ENCODE measurements at regions not wholly inside any gene's neighbourhood (a gene's known extent, or its start where the extent isn't known, plus 50 kb on each side); places are given as distances from the start of the nearest gene placed in this dataset.

- TF ChIP-seq POLR2A (IDR thresholded peaks at IDR 0.05) (no peak), CTCF (IDR thresholded peaks at IDR 0.05) (no peak)
These were observed 50.8 kb upstream of the CREB5 start for GRCh38 chr7:28361551-28361950.

GRCh38 chr7:28362182-28362581 is 50.1 kb upstream of the CREB5 start:
- no peak for TF ChIP-seq CTCF (IDR thresholded peaks at IDR 0.05)
- no peak for TF ChIP-seq POLR2A (IDR thresholded peaks at IDR 0.05)
- no peak overlapping the region for H3K4me3 ChIP-seq
- H3K36me3 ChIP-seq = no peaks in the 10 kb centered on the region
- H3K27ac ChIP-seq = no peak overlapping the region
- H3K27me3 ChIP-seq = no peaks in the 10 kb centered on the region
- no peak for DNase-seq
- no peaks in the 10 kb centered on the region for H3K4me1 ChIP-seq
- H3K9me3 ChIP-seq = no peaks in the 10 kb centered on the region

More at GRCh38 chr7:28361551-28361950, 50.8 kb upstream of the CREB5 start:
- Histone ChIP-seq H3K4me1 (no peaks in the 10 kb centered on the region), H3K27ac (no peak overlapping the region), H3K36me3 (no peaks in the 10 kb centered on the region), H3K4me3 (no peak overlapping the region), H3K27me3 (no peaks in the 10 kb centered on the region), H3K9me3 (no peaks in the 10 kb centered on the region)
- DNase-seq = no peak
